Adrenal gland (tissue), 9 donors: ENCODE measurements at regions not wholly inside any gene's neighbourhood (a gene's known extent, or its start where the extent isn't known, plus 50 kb on each side); places are given as distances from the start of the nearest gene placed in this dataset.

Source experiments
- DNase-seq, 7 donors: peaks; one replicate each; pipeline ENCODE4 v3.0.0-alpha.2; 2019 to 2020
- H3K27ac ChIP-seq, 5 donors: fragments of 200-600 bp; sonication (generic) in 4 of 5; 1 replicate in 3 of 5; 2 replicates in 2 of 5; pipeline versions ENCODE4 v1.5.1 to v1.8.0; 2016 to 2020; ENCODE audit warnings: mild to moderate bottlenecking in 1 of 5
- H3K27me3 ChIP-seq: fragments of 200-600 bp; 2 replicates; pipeline ENCODE4 v1.8.0; 2021
- H3K36me3 ChIP-seq, 2 donors: fragments of 200-600 bp; replicated peaks in 1 of 2; 1 replicate in 1 of 2; 2 replicates in 1 of 2; pipeline versions ENCODE4 v1.5.1 to v1.8.0; 2018 to 2022
- H3K4me1 ChIP-seq, 2 donors: fragments of 200-600 bp; replicated peaks in 1 of 2; 1 replicate in 1 of 2; 2 replicates in 1 of 2; pipeline versions ENCODE4 v1.5.1 to v1.8.0; 2018 to 2021
- H3K4me3 ChIP-seq, 4 donors: fragments of 200-600 bp; sonication (generic) in 3 of 4; one replicate each; pipeline ENCODE4 v1.5.1; 2016 to 2018
- H3K9me3 ChIP-seq, 3 donors: fragments of 200-600 bp; sonication (generic) in 1 of 3; replicated peaks in 1 of 3; 1 replicate in 2 of 3; 2 replicates in 1 of 3; pipeline versions ENCODE4 v1.5.1 to v1.8.0; 2016 to 2021
- POLR2A ChIP-seq, 2 donors: fragments of 450-650 bp; IDR thresholded peaks; one replicate each; pipeline ENCODE4 v1.6.1; 2017; ENCODE audit warnings: antibody characterized with exemption in 2 of 2, mild to moderate bottlenecking in 2 of 2, moderate library complexity in 1 of 2
- WGBS, 4 donors: extraction: QIAGEN DNeasy Blood & Tissue Kit in 2 of 4; methylation state at CpG; one replicate each; pipeline versions ENCODE4 v1.1.5 to v1.1.7; 2013 to 2017; 5-methylcytosine and 5-hydroxymethylcytosine counted together
- intact Hi-C, 2 donors: fragments of 100-400 bp; cut with DNase I; formaldehyde crosslinking; loops; one replicate each; pipeline versions ENCODE4 v1.14.1 to v1.15.0; 2022 to 2023
- TF ChIP-seq, protein P1 (sequence below), 6 experiments: fragments of 450-650 bp in 4 of 6; fragments of 200-600 bp in 2 of 6; sonication (generic) in 1 of 6; IDR thresholded peaks; 1 replicate in 5 of 6; 2 replicates in 1 of 6; pipeline versions ENCODE4 v1.5.1 to v1.8.0; 2016 to 2021; ENCODE audit warnings: antibody characterized with exemption in 6 of 6, mild to moderate bottlenecking in 2 of 6, moderate library complexity in 1 of 6
- donor health status: healthy with polysubstance abuse.
- donor health status: Bipolar disorder and iron deficiency.
- donor health status: DM: yes; HTN: yes; CAD: no.
- donor health status: DM: no; HTN: no; CAD: no.
- donor health status: DM: no; HTN: no; CAD: no.

DNA sequence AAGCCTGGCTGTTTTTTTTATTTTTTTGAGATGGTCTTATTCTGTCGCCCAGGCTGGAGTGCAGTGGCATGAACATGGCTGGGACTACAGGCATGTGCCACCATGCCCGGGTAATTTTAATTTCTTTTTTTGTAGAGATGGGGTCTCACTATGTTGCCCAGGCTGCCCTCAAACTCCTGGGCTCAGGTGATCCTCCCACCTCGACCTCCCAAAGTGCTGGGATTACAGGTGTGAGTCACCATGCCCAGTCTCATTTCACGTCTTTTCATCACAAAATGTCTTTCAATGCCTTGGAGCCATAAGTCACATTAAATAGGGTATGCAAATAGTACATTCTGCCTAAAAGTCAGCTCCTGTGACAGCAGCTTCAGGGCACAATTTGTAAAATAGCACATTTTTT, 52.8 kb downstream of the SOX2 start:
- no peak for TF ChIP-seq POLR2A (IDR thresholded peaks at IDR 0.05)
- TF ChIP-seq, protein P1, sequence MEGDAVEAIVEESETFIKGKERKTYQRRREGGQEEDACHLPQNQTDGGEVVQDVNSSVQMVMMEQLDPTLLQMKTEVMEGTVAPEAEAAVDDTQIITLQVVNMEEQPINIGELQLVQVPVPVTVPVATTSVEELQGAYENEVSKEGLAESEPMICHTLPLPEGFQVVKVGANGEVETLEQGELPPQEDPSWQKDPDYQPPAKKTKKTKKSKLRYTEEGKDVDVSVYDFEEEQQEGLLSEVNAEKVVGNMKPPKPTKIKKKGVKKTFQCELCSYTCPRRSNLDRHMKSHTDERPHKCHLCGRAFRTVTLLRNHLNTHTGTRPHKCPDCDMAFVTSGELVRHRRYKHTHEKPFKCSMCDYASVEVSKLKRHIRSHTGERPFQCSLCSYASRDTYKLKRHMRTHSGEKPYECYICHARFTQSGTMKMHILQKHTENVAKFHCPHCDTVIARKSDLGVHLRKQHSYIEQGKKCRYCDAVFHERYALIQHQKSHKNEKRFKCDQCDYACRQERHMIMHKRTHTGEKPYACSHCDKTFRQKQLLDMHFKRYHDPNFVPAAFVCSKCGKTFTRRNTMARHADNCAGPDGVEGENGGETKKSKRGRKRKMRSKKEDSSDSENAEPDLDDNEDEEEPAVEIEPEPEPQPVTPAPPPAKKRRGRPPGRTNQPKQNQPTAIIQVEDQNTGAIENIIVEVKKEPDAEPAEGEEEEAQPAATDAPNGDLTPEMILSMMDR (IDR thresholded peaks at IDR 0.05): no peak
- Histone ChIP-seq H3K36me3 (no peaks in the 10 kb centered on the region), H3K9me3 (no peaks in the 10 kb centered on the region), H3K27ac (no peak overlapping the region), H3K4me1 (no peaks in the 10 kb centered on the region), H3K4me3 (no peak overlapping the region), H3K27me3 (no peaks in the 10 kb centered on the region)
- 76 to 89% (median 85%) methylated on average over 4 of the region's 4 CpGs for WGBS, 4 donors
- intact Hi-C loops: no loop called here
- no peak for DNase-seq

GRCh38 chr3:181770296-181770695, 58.6 kb downstream of the SOX2 start:
- H3K9me3 ChIP-seq: no peaks in the 10 kb centered on the region
- no peaks in the 10 kb centered on the region for H3K27me3 ChIP-seq
- H3K4me3 ChIP-seq: no peak overlapping the region
- H3K4me1 ChIP-seq: no peaks in the 10 kb centered on the region
- H3K27ac ChIP-seq: no peak overlapping the region
- intact Hi-C loops: no loop called here
- DNase-seq: no peak
- TF ChIP-seq, protein P1 (IDR thresholded peaks at IDR 0.05): no peak
- no peak for TF ChIP-seq POLR2A (IDR thresholded peaks at IDR 0.05)
- WGBS, 4 donors: 82 to 93% (median 87%) methylated on average over 5 of the region's 5 CpGs
- no peaks in the 10 kb centered on the region for H3K36me3 ChIP-seq

GRCh38 chr3:181771120-181771519, 59.4 kb downstream of the SOX2 start:
- Histone ChIP-seq H3K4me1 (no peaks in the 10 kb centered on the region), H3K27me3 (no peaks in the 10 kb centered on the region), H3K27ac (no peak overlapping the region), H3K4me3 (no peak overlapping the region), H3K36me3 (no peaks in the 10 kb centered on the region), H3K9me3 (no peaks in the 10 kb centered on the region)
- WGBS, 4 donors: 53 to 71% (median 67%) methylated on average over 3 of the region's 3 CpGs
- intact Hi-C loops: no loop called here
- DNase-seq: no peak
- TF ChIP-seq, protein P1 (IDR thresholded peaks at IDR 0.05): no peak
- TF ChIP-seq POLR2A (IDR thresholded peaks at IDR 0.05): no peak

GRCh38 chr3:181772166-181772565, 60.4 kb downstream of the SOX2 start:
- H3K4me1 ChIP-seq: no peaks in the 10 kb centered on the region
- TF ChIP-seq, protein P1 (IDR thresholded peaks at IDR 0.05): no peak
- TF ChIP-seq POLR2A (IDR thresholded peaks at IDR 0.05): no peak
- H3K4me3 ChIP-seq: no peak overlapping the region
- no peaks in the 10 kb centered on the region for H3K36me3 ChIP-seq
- H3K27ac ChIP-seq: no peak overlapping the region
- intact Hi-C loops: no loop called here
- H3K9me3 ChIP-seq: no peaks in the 10 kb centered on the region
- DNase-seq: no peak
- WGBS, 4 donors: 48 to 69% (median 59%) methylated on average over 2 of the region's 2 CpGs
- no peaks in the 10 kb centered on the region for H3K27me3 ChIP-seq
